ENCODE measurements at regions not wholly inside any gene's neighbourhood (a gene's known extent, or its start where the extent isn't known, plus 50 kb on each side); places are given as distances from the start of the nearest gene placed in this dataset.

GRCh38 chr3:21170964-21171363 lies 580.0 kb downstream of the ZNF385D start:
- TF ChIP-seq EZH2 (IDR thresholded peaks at IDR 0.05; ENCODE audit: borderline replicate concordance, low read depth, low read length, poor library complexity, severe bottlenecking) (no peak), CTCF (conservative IDR thresholded peaks at IDR 0.05; ENCODE audit: low read depth, low read length) (peak; percentile 20; the same call in 1 of the 2 replicates)

Measured in A673 (cell line).